Glutamatergic neuron (in vitro differentiated cells): ENCODE measurements at regions not wholly inside any gene's neighbourhood (a gene's known extent, or its start where the extent isn't known, plus 50 kb on each side); places are given as distances from the start of the nearest gene placed in this dataset.

Experiments used
- DNase-seq: peaks from one replicate; pipeline ENCODE4 v3.0.0; 2022
- H3K27ac Mint-ChIP-seq: one replicate; pipeline ENCODE4 v1.8.0; 2020; ENCODE audit warnings: mild to moderate bottlenecking, mixed read lengths, inconsistent platforms; ENCODE audit not compliant: unreplicated experiment
- H3K27me3 Mint-ChIP-seq: one replicate; pipeline ENCODE4 v1.8.0; 2020; ENCODE audit warnings: mild to moderate bottlenecking, moderate library complexity, mixed read lengths, inconsistent platforms; ENCODE audit not compliant: unreplicated experiment
- H3K36me3 Mint-ChIP-seq: one replicate; pipeline ENCODE4 v1.8.0; 2020; ENCODE audit warnings: mild to moderate bottlenecking, mixed read lengths, inconsistent platforms; ENCODE audit not compliant: unreplicated experiment
- H3K4me1 Mint-ChIP-seq: one replicate; pipeline ENCODE4 v1.8.0; 2020; ENCODE audit warnings: mild to moderate bottlenecking, low read depth, mixed read lengths, inconsistent platforms; ENCODE audit not compliant: unreplicated experiment
- H3K4me3 Mint-ChIP-seq: one replicate; pipeline ENCODE4 v1.8.0; 2020; ENCODE audit warnings: mild to moderate bottlenecking, mixed read lengths, inconsistent platforms; ENCODE audit not compliant: unreplicated experiment
- H3K9me3 Mint-ChIP-seq: one replicate; pipeline ENCODE4 v1.8.0; 2020; ENCODE audit warnings: mild to moderate bottlenecking, moderate library complexity, mixed read lengths, inconsistent platforms; ENCODE audit not compliant: unreplicated experiment
- TF ChIP-seq, protein P1 (sequence below): fragments of 200-600 bp; sonication (generic); IDR thresholded peaks from one replicate; pipeline ENCODE4 v1.5.0; 2021; ENCODE audit not compliant: partially characterized antibody, unreplicated experiment

- H3K36me3 Mint-ChIP-seq: no peaks in the 10 kb centered on the region
- TF ChIP-seq, protein P1, sequence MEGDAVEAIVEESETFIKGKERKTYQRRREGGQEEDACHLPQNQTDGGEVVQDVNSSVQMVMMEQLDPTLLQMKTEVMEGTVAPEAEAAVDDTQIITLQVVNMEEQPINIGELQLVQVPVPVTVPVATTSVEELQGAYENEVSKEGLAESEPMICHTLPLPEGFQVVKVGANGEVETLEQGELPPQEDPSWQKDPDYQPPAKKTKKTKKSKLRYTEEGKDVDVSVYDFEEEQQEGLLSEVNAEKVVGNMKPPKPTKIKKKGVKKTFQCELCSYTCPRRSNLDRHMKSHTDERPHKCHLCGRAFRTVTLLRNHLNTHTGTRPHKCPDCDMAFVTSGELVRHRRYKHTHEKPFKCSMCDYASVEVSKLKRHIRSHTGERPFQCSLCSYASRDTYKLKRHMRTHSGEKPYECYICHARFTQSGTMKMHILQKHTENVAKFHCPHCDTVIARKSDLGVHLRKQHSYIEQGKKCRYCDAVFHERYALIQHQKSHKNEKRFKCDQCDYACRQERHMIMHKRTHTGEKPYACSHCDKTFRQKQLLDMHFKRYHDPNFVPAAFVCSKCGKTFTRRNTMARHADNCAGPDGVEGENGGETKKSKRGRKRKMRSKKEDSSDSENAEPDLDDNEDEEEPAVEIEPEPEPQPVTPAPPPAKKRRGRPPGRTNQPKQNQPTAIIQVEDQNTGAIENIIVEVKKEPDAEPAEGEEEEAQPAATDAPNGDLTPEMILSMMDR: no peak
- peaks cover 2% of the 10 kb centered on the region for H3K27me3 Mint-ChIP-seq
- peaks cover 2% of the 10 kb centered on the region for H3K9me3 Mint-ChIP-seq
- no peak for DNase-seq
- no peaks in the 10 kb centered on the region for H3K4me1 Mint-ChIP-seq
- H3K4me3 Mint-ChIP-seq: no peak overlapping the region
- no peak overlapping the region for H3K27ac Mint-ChIP-seq
These were observed 69.3 kb upstream of the STMND1 start for GRCh38 chr6:17032590-17032987.

GRCh38 chr6:17031961-17032360 lies 69.9 kb upstream of the STMND1 start:
- Mint-ChIP-seq H3K27ac (no peak overlapping the region), H3K27me3 (peaks cover 2% of the 10 kb centered on the region), H3K4me3 (no peak overlapping the region), H3K9me3 (peaks cover 2% of the 10 kb centered on the region), H3K36me3 (no peaks in the 10 kb centered on the region), H3K4me1 (no peaks in the 10 kb centered on the region)
- no peak for DNase-seq
- TF ChIP-seq, protein P1: no peak

- no peak for DNase-seq
- no peak overlapping the region for H3K27ac Mint-ChIP-seq
- no peak overlapping the region for H3K4me3 Mint-ChIP-seq
- H3K4me1 Mint-ChIP-seq: no peaks in the 10 kb centered on the region
- TF ChIP-seq, protein P1: no peak
- no peaks in the 10 kb centered on the region for H3K27me3 Mint-ChIP-seq
- peaks cover 5% of the 10 kb centered on the region for H3K36me3 Mint-ChIP-seq
- H3K9me3 Mint-ChIP-seq: peaks cover 2% of the 10 kb centered on the region
These were observed 74.4 kb upstream of the STMND1 start for GRCh38 chr6:17027441-17027840.

DNA sequence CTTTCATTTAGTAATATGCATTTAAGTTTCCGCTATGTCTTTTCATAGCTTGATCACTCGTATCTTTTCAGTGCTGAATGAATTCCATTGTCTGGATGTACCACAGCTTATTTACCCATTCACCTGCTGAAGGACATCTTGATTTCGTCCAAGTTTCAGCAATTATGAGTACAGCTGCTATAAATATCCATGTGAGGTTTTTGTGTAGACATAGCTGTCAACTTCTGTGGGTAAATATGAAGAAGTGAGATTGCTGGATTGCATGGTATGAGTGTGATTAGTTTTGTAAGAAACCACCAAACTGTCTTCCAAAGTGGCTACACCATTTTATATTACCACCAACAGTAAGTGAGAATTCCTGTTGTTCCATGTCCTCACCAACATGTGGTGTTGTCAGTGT lies 79.2 kb upstream of the STMND1 start:
- no peak for DNase-seq
- H3K36me3 Mint-ChIP-seq: peaks cover 5% of the 10 kb centered on the region
- no peak overlapping the region for H3K27ac Mint-ChIP-seq
- no peaks in the 10 kb centered on the region for H3K9me3 Mint-ChIP-seq
- TF ChIP-seq, protein P1: no peak
- H3K4me1 Mint-ChIP-seq: no peaks in the 10 kb centered on the region
- no peaks in the 10 kb centered on the region for H3K27me3 Mint-ChIP-seq
- no peak overlapping the region for H3K4me3 Mint-ChIP-seq

DNA sequence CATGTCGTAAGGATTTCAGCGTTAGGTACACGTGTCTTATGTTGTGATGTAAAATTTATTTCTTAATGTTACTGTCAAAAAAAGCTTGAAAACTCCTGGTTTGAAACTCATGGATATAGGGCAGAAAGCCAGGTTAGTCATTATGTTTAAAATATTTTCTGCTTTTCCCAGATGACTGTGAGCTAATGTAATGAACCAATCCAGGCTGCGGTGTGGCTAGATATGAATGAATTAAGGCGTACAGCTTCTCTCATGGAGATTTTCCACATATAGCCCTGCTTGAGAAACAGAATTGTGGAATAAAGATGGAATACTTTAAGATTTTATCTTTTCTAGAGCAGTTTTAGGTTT lies 80.3 kb upstream of the STMND1 start:
- H3K4me1 Mint-ChIP-seq: no peaks in the 10 kb centered on the region

More for the DNA sequence above, 80.3 kb upstream of the STMND1 start:
- no peak overlapping the region for H3K27ac Mint-ChIP-seq
- TF ChIP-seq, protein P1: no peak
- no peak overlapping the region for H3K4me3 Mint-ChIP-seq
- peaks cover 5% of the 10 kb centered on the region for H3K36me3 Mint-ChIP-seq
- DNase-seq: no peak
- H3K9me3 Mint-ChIP-seq: no peaks in the 10 kb centered on the region
- no peaks in the 10 kb centered on the region for H3K27me3 Mint-ChIP-seq
